ENCODE measurements at regions not wholly inside any gene's neighbourhood (a gene's known extent, or its start where the extent isn't known, plus 50 kb on each side); places are given as distances from the start of the nearest gene placed in this dataset.

GRCh38 chr14:44027397-44027796 is 479.7 kb downstream of the FSCB start:
- H3K9me3 ChIP-seq: no peaks in the 10 kb centered on the region
- no peaks in the 10 kb centered on the region for H3K36me3 ChIP-seq
- no peak overlapping the region for H3K27ac ChIP-seq
- TF ChIP-seq CTCF (IDR thresholded peaks at IDR 0.05): no peak
- no peak for TF ChIP-seq POLR2A (IDR thresholded peaks at IDR 0.05)
- TF ChIP-seq POLR2AphosphoS5 (IDR thresholded peaks at IDR 0.05; ENCODE audit: insufficient read depth in 1 of 2, low read depth in 1 of 2): no peak
- H3K27me3 ChIP-seq: no peaks in the 10 kb centered on the region
- H3K4me3 ChIP-seq: no peak overlapping the region
- intact Hi-C loops (cut with DNase I): no loop called here
- no peak for DNase-seq (ENCODE audit: extremely low spot score in 2 of 2)
- H3K4me1 ChIP-seq: no peaks in the 10 kb centered on the region

GRCh38 chr14:44010595-44010994 is 496.5 kb downstream of the FSCB start:
- TF ChIP-seq POLR2A (IDR thresholded peaks at IDR 0.05) (no peak), POLR2AphosphoS5 (IDR thresholded peaks at IDR 0.05; ENCODE audit: insufficient read depth in 1 of 2, low read depth in 1 of 2) (no peak)
- H3K27me3 ChIP-seq: no peaks in the 10 kb centered on the region
- H3K36me3 ChIP-seq: no peaks in the 10 kb centered on the region
- no peaks in the 10 kb centered on the region for H3K4me1 ChIP-seq
- DNase-seq (ENCODE audit: extremely low spot score in 2 of 2): no peak
- no peak overlapping the region for H3K4me3 ChIP-seq
- no peaks in the 10 kb centered on the region for H3K9me3 ChIP-seq
- intact Hi-C loops (cut with DNase I): no loop called here
- no peak overlapping the region for H3K27ac ChIP-seq

- Histone ChIP-seq H3K36me3 (no peaks in the 10 kb centered on the region), H3K4me3 (no peak overlapping the region), H3K9me3 (no peaks in the 10 kb centered on the region), H3K27me3 (no peaks in the 10 kb centered on the region), H3K27ac (no peak overlapping the region), H3K4me1 (no peaks in the 10 kb centered on the region)
- no peak for DNase-seq (ENCODE audit: extremely low spot score in 2 of 2)
- no peak for TF ChIP-seq POLR2AphosphoS5 (IDR thresholded peaks at IDR 0.05; ENCODE audit: insufficient read depth in 1 of 2, low read depth in 1 of 2)
- TF ChIP-seq CTCF (IDR thresholded peaks at IDR 0.05): no peak
- no peak for TF ChIP-seq POLR2A (IDR thresholded peaks at IDR 0.05)
- intact Hi-C loops (cut with DNase I): no loop called here
Measured at GRCh38 chr14:44010071-44010470, 497.0 kb downstream of the FSCB start.

- intact Hi-C loops (cut with DNase I): no loop called here
- Histone ChIP-seq H3K27me3 (no peaks in the 10 kb centered on the region), H3K36me3 (no peaks in the 10 kb centered on the region), H3K27ac (no peak overlapping the region), H3K4me3 (no peak overlapping the region), H3K4me1 (no peaks in the 10 kb centered on the region), H3K9me3 (no peaks in the 10 kb centered on the region)
- TF ChIP-seq POLR2A (IDR thresholded peaks at IDR 0.05): no peak
- no peak for TF ChIP-seq CTCF (IDR thresholded peaks at IDR 0.05)
- TF ChIP-seq POLR2AphosphoS5 (IDR thresholded peaks at IDR 0.05; ENCODE audit: insufficient read depth in 1 of 2, low read depth in 1 of 2): no peak
- DNase-seq (ENCODE audit: extremely low spot score in 2 of 2): no peak
Measured at GRCh38 chr14:44009642-44010041, 497.4 kb downstream of the FSCB start.

- H3K4me3 ChIP-seq: no peak overlapping the region
- no peak overlapping the region for H3K27ac ChIP-seq
- no peak for DNase-seq (ENCODE audit: extremely low spot score in 2 of 2)
- intact Hi-C loops (cut with DNase I): no loop called here
- no peaks in the 10 kb centered on the region for H3K27me3 ChIP-seq
- H3K9me3 ChIP-seq: no peaks in the 10 kb centered on the region
- H3K4me1 ChIP-seq: no peaks in the 10 kb centered on the region
- H3K36me3 ChIP-seq: no peaks in the 10 kb centered on the region
- TF ChIP-seq POLR2AphosphoS5 (IDR thresholded peaks at IDR 0.05; ENCODE audit: insufficient read depth in 1 of 2, low read depth in 1 of 2) (no peak), POLR2A (IDR thresholded peaks at IDR 0.05) (no peak), CTCF (IDR thresholded peaks at IDR 0.05) (no peak)
Measured at GRCh38 chr14:43988989-43989388, 518.1 kb downstream of the FSCB start.

- no peak for DNase-seq (ENCODE audit: extremely low spot score in 2 of 2)
- no peaks in the 10 kb centered on the region for H3K36me3 ChIP-seq
- H3K27me3 ChIP-seq: no peaks in the 10 kb centered on the region
- H3K9me3 ChIP-seq: no peaks in the 10 kb centered on the region
- H3K4me3 ChIP-seq: no peak overlapping the region
- intact Hi-C loops (cut with DNase I): no loop called here
- H3K4me1 ChIP-seq: no peaks in the 10 kb centered on the region
- TF ChIP-seq POLR2AphosphoS5 (IDR thresholded peaks at IDR 0.05; ENCODE audit: insufficient read depth in 1 of 2, low read depth in 1 of 2) (no peak), CTCF (IDR thresholded peaks at IDR 0.05) (no peak), POLR2A (IDR thresholded peaks at IDR 0.05) (no peak)
- no peak overlapping the region for H3K27ac ChIP-seq
Measured at GRCh38 chr14:43983721-43984120, 523.4 kb downstream of the FSCB start.
